GM15510 (cell line): ENCODE measurements at regions not wholly inside any gene's neighbourhood (a gene's known extent, or its start where the extent isn't known, plus 50 kb on each side); places are given as distances from the start of the nearest gene placed in this dataset.

ENCODE experiments used
- POLR2A ChIP-seq: IDR thresholded peaks from 3 replicates; pipeline ENCODE4 v1.6.1; 2011; ENCODE audit warnings: borderline replicate concordance; ENCODE audit not compliant: insufficient read length; ENCODE audit errors: extremely low read depth

DNA sequence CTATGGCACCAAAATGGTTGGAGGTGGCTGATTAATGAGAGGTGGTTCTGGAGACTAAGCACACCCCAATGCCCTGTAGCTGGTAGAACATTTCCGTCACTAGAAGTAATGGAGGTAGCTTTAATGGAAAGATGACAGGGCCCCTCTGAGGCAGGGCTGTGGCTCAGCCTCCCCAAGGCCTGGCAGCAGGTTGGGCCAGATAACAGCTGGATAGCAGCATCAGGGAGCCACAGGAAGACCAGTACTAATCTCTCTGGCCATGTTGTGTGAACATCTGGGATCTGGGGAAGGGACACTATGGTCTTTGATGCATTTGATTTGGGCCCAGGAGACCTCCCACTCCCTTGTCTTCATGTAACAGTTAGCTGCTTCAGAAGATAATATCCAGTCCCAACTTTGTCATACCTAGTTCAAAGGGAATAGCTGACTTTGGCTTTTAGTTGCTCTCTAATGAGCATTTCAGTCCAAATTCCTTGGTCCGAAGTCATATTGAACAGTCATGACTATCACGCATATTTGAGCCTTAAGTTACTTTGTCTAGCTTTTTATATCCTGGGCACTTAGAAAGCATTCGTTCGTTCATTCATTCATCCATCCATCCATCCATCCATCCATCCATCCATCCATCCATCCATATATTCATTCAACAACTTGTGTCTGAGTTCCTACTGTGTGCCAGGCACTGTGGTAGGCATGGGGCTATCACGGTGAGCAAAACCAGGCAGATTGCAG, 53.0 kb upstream of the LMO2 start:
- no peak for TF ChIP-seq POLR2A

GRCh38 chr11:33944345-33944692, 52.4 kb upstream of the LMO2 start:
- TF ChIP-seq POLR2A, result no peak

DNA sequence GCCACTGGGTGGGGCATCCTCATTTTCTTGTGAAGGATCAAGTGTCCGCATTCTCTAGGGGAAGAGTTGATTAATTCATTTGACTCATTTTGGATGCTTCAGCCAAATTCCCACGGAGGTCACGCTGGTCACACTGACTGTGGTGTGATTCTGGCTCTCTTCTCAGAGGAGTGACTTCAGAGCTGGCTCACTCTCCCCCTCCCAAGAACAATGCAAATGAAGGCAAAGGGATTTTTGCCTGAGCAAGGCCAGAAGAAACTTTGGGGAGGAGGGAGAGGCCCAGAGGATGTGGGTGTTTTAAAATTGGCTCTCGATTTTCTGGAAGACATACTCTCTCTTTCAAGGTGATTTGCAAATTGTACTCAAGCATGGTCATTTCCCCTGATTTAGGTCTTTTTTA, 51.1 kb upstream of the LMO2 start:
- peak; percentile 11 for TF ChIP-seq POLR2A

GRCh38 chr11:33941637-33942160, 49.8 kb upstream of the LMO2 start:
- peak; percentile 27 for TF ChIP-seq POLR2A
